ENCODE measurements at regions not wholly inside any gene's neighbourhood (a gene's known extent, or its start where the extent isn't known, plus 50 kb on each side); places are given as distances from the start of the nearest gene placed in this dataset.

DNA sequence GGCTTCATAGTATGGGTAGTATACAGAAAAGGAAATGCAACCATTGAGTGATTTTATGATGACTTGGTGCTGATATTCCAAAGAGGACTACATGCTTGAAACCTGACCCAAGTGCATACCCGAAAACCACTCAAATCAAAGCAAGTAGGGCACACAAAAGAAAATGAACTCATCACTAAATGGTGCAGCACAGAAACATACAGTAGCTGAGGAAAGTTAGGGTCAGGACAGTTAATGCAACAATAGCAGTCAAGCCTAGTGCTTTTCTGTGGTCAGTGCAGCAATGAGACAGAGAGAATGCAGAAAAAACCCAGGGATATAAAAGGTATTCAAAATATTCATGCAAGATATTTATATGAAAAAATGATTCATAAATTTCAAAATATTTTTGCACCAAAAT lies 711.1 kb downstream of the EPHA7 start:
- Histone ChIP-seq H3K4me3 (ENCODE audit: low read depth, low read length, poor library complexity, severe bottlenecking) (no peak overlapping the region), H3K4me1 (ENCODE audit: insufficient read depth, low read length, poor library complexity, severe bottlenecking) (no peaks in the 10 kb centered on the region), H3K36me3 (ENCODE audit: insufficient read depth, low read length, poor library complexity, severe bottlenecking) (no peaks in the 10 kb centered on the region), H3K27ac (ENCODE audit: low read depth, low read length, poor library complexity, severe bottlenecking) (no peak overlapping the region), H3K9me3 (ENCODE audit: low read depth, low read length, poor library complexity, severe bottlenecking) (no peaks in the 10 kb centered on the region), H3K27me3 (replicated peaks; ENCODE audit: insufficient read depth, low read depth, low read length, poor library complexity) (no peaks in the 10 kb centered on the region)
- TF ChIP-seq EZH2 (IDR thresholded peaks at IDR 0.05; ENCODE audit: borderline replicate concordance, low read depth, low read length, poor library complexity, severe bottlenecking), result no peak
- TF ChIP-seq, protein P1, sequence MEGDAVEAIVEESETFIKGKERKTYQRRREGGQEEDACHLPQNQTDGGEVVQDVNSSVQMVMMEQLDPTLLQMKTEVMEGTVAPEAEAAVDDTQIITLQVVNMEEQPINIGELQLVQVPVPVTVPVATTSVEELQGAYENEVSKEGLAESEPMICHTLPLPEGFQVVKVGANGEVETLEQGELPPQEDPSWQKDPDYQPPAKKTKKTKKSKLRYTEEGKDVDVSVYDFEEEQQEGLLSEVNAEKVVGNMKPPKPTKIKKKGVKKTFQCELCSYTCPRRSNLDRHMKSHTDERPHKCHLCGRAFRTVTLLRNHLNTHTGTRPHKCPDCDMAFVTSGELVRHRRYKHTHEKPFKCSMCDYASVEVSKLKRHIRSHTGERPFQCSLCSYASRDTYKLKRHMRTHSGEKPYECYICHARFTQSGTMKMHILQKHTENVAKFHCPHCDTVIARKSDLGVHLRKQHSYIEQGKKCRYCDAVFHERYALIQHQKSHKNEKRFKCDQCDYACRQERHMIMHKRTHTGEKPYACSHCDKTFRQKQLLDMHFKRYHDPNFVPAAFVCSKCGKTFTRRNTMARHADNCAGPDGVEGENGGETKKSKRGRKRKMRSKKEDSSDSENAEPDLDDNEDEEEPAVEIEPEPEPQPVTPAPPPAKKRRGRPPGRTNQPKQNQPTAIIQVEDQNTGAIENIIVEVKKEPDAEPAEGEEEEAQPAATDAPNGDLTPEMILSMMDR (conservative IDR thresholded peaks at IDR 0.05; ENCODE audit: low read depth, low read length), result no peak
- no peak for DNase-seq (ENCODE audit: low spot score)
- intact Hi-C loops (cut with micrococcal nuclease; ENCODE audit: unreplicated experiment), result no loop called here
- no TSS peak for BruUV-seq (replicated peaks)
- POLR2A ChIA-PET (ENCODE audit: low non-redundant PET), result no interaction called here
- CTCF ChIA-PET, result no interaction called here

- H3K9me3 ChIP-seq (ENCODE audit: low read depth, low read length, poor library complexity, severe bottlenecking), result no peaks in the 10 kb centered on the region
- intact Hi-C loops (cut with micrococcal nuclease; ENCODE audit: unreplicated experiment), result no loop called here
- no peak for DNase-seq (ENCODE audit: low spot score)
- CTCF ChIA-PET, result no interaction called here
- H3K36me3 ChIP-seq (ENCODE audit: insufficient read depth, low read length, poor library complexity, severe bottlenecking), result no peaks in the 10 kb centered on the region
- no peak overlapping the region for H3K27ac ChIP-seq (ENCODE audit: low read depth, low read length, poor library complexity, severe bottlenecking)
- POLR2A ChIA-PET (ENCODE audit: low non-redundant PET), result no interaction called here
- no TSS peak for BruUV-seq (replicated peaks)
- H3K27me3 ChIP-seq (replicated peaks; ENCODE audit: insufficient read depth, low read depth, low read length, poor library complexity), result no peaks in the 10 kb centered on the region
- no peak overlapping the region for H3K4me3 ChIP-seq (ENCODE audit: low read depth, low read length, poor library complexity, severe bottlenecking)
- no peak for TF ChIP-seq EZH2 (IDR thresholded peaks at IDR 0.05; ENCODE audit: borderline replicate concordance, low read depth, low read length, poor library complexity, severe bottlenecking)
- TF ChIP-seq, protein P1 (conservative IDR thresholded peaks at IDR 0.05; ENCODE audit: low read depth, low read length), result no peak
- H3K4me1 ChIP-seq (ENCODE audit: insufficient read depth, low read length, poor library complexity, severe bottlenecking), result no peaks in the 10 kb centered on the region
Observed at GRCh38 chr6:92706976-92707375, 712.4 kb downstream of the EPHA7 start.

DNA sequence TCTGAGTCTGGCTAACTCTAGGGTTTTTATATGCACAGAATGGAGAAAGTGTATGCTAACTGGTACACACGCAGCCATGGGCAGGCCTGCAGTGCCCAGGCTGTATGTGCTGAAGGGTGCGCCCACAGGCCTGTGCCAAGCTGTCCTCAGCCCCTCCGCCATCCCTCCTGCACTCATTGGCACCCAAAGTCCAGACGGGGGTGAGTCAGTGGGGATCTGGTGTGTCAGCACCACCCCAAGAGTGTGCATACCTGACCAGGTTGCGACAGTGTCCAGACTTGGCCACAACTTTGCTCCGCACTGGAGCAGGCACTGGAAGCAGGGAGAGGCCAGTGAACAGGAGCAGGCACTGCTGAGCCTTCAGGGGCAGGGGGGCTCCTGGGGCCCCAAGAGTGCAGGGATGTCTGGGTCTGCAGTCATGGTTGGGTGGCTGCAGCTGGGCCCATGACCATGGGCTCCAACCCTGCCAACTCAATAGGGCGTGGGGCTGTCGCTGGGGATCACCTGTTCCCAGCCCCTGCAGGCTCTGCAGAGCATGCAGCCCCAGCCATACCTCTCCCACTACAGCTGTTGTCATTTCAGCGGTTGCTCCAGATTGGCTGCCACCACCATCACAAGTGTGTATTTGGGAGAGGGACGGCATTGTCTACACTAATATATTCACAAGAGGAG lies 717.8 kb downstream of the EPHA7 start:
- no peaks in the 10 kb centered on the region for H3K4me1 ChIP-seq (ENCODE audit: insufficient read depth, low read length, poor library complexity, severe bottlenecking)
- no peaks in the 10 kb centered on the region for H3K36me3 ChIP-seq (ENCODE audit: insufficient read depth, low read length, poor library complexity, severe bottlenecking)
- H3K9me3 ChIP-seq (ENCODE audit: low read depth, low read length, poor library complexity, severe bottlenecking), result no peaks in the 10 kb centered on the region
- no TSS peak for BruUV-seq (replicated peaks)
- DNase-seq (ENCODE audit: low spot score), result no peak
- no peak overlapping the region for H3K27ac ChIP-seq (ENCODE audit: low read depth, low read length, poor library complexity, severe bottlenecking)
- POLR2A ChIA-PET (ENCODE audit: low non-redundant PET), result no interaction called here
- TF ChIP-seq, protein P1 (conservative IDR thresholded peaks at IDR 0.05; ENCODE audit: low read depth, low read length), result no peak
- TF ChIP-seq EZH2 (IDR thresholded peaks at IDR 0.05; ENCODE audit: borderline replicate concordance, low read depth, low read length, poor library complexity, severe bottlenecking), result no peak
- CTCF ChIA-PET, result no interaction called here
- intact Hi-C loops (cut with micrococcal nuclease; ENCODE audit: unreplicated experiment), result no loop called here
- no peak overlapping the region for H3K4me3 ChIP-seq (ENCODE audit: low read depth, low read length, poor library complexity, severe bottlenecking)
- H3K27me3 ChIP-seq (replicated peaks; ENCODE audit: insufficient read depth, low read depth, low read length, poor library complexity), result no peaks in the 10 kb centered on the region

Measured in A673 (cell line).